HCT116 (cell line): ENCODE measurements at regions not wholly inside any gene's neighbourhood (a gene's known extent, or its start where the extent isn't known, plus 50 kb on each side); places are given as distances from the start of the nearest gene placed in this dataset.

Experiments
- ZFX ChIP-seq: fragments of 450-650 bp; IDR thresholded peaks from 2 replicates; pipeline ENCODE4 v1.6.1; 2017
- TF ChIP-seq, protein P1 (sequence below), 3 experiments: fragments of 200-600 bp in 1 of 3; sonication (generic) in 1 of 3; IDR thresholded peaks in 2 of 3; conservative IDR thresholded peaks in 1 of 3; 2 replicates each; pipeline ENCODE4 v1.5.1; 2012 to 2017; ENCODE audit warnings: low read depth in 2 of 3, low read length in 2 of 3, antibody characterized with exemption in 1 of 3, borderline replicate concordance in 1 of 3, control low read depth in 1 of 3, mild to moderate bottlenecking in 1 of 3, mixed read lengths in 1 of 3, mixed run types in 1 of 3, moderate library complexity in 1 of 3; ENCODE audit not compliant: insufficient read depth in 1 of 3

DNA sequence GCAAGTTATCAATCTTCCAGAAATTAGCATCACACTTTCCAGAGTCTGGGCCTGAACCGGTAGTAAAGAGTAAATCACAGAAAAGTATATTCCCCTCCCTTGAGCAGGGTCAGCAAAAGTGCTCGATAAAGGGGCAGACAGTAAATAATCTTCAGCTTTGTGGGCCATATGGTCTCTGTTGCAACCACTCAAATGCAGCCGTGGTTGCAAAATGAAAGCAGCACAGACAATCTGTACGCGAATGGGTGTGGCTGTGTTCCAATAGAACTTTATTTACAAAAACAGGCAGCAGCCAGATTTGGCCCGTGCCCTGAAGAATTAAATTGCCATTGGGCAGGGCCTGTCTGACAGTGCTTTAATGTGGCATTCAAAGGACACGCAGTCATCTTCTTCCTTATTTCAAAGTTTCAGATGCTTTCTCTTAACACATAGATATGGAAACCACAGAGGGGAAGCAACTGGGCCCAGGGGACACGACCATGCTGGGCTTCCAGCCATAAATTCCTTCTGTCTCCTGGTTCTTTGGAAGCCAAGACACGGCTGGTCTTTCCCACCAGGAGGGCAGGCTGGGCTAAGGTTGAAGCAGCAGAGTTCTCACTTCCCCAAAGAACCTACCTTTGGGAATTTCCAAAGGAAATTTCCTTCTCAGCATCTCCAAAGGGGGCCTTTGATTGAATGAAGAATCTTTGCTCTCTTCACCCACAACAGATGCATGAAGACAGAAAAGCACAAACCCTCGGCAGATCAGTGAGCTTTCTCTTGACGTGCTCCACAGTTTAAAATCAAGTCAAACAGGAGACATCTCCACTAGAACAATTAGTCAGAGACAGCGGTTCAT is 489.8 kb upstream of the PROK2 start:
- TF ChIP-seq, protein P1, sequence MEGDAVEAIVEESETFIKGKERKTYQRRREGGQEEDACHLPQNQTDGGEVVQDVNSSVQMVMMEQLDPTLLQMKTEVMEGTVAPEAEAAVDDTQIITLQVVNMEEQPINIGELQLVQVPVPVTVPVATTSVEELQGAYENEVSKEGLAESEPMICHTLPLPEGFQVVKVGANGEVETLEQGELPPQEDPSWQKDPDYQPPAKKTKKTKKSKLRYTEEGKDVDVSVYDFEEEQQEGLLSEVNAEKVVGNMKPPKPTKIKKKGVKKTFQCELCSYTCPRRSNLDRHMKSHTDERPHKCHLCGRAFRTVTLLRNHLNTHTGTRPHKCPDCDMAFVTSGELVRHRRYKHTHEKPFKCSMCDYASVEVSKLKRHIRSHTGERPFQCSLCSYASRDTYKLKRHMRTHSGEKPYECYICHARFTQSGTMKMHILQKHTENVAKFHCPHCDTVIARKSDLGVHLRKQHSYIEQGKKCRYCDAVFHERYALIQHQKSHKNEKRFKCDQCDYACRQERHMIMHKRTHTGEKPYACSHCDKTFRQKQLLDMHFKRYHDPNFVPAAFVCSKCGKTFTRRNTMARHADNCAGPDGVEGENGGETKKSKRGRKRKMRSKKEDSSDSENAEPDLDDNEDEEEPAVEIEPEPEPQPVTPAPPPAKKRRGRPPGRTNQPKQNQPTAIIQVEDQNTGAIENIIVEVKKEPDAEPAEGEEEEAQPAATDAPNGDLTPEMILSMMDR (IDR thresholded peaks at IDR 0.05 in 2 of 3, conservative IDR thresholded peaks at IDR 0.05 in 1 of 3; ENCODE audit: borderline replicate concordance in 1 of 3, insufficient read depth in 1 of 3, low read depth in 2 of 3, low read length in 2 of 3), result no peak
- no peak for TF ChIP-seq ZFX
